ENCODE measurements at regions not wholly inside any gene's neighbourhood (a gene's known extent, or its start where the extent isn't known, plus 50 kb on each side); places are given as distances from the start of the nearest gene placed in this dataset.

GRCh38 chr22:48980918-48981317 is 846.8 kb downstream of the BRD1 start:
- TF ChIP-seq KLF9 (tag by site-specific recombination; IDR thresholded peaks at IDR 0.05; ENCODE audit: low read depth) (no peak), ZNF174 (tag by site-specific recombination; IDR thresholded peaks at IDR 0.05) (no peak), ZFP37 (tag by site-specific recombination; IDR thresholded peaks at IDR 0.05) (no peak), ZBTB8A (tag by site-specific recombination; IDR thresholded peaks at IDR 0.05) (no peak), REST (tag by site-specific recombination; IDR thresholded peaks at IDR 0.05) (no peak), MYNN (tag by site-specific recombination; IDR thresholded peaks at IDR 0.05; ENCODE audit: borderline replicate concordance) (no peak), ZNF292 (tag by site-specific recombination; IDR thresholded peaks at IDR 0.05; ENCODE audit: borderline replicate concordance, low read depth) (no peak), ZNF670 (tag by site-specific recombination; IDR thresholded peaks at IDR 0.05; ENCODE audit: low read depth) (no peak), ZSCAN30 (tag by site-specific recombination; IDR thresholded peaks at IDR 0.05) (no peak), ZNF335 (tag by site-specific recombination; conservative IDR thresholded peaks at IDR 0.05) (no peak), TCF7L2 (IDR thresholded peaks at IDR 0.05; ENCODE audit: borderline replicate concordance, low read depth, low read length) (no peak)
- TF ChIP-seq, protein P1, sequence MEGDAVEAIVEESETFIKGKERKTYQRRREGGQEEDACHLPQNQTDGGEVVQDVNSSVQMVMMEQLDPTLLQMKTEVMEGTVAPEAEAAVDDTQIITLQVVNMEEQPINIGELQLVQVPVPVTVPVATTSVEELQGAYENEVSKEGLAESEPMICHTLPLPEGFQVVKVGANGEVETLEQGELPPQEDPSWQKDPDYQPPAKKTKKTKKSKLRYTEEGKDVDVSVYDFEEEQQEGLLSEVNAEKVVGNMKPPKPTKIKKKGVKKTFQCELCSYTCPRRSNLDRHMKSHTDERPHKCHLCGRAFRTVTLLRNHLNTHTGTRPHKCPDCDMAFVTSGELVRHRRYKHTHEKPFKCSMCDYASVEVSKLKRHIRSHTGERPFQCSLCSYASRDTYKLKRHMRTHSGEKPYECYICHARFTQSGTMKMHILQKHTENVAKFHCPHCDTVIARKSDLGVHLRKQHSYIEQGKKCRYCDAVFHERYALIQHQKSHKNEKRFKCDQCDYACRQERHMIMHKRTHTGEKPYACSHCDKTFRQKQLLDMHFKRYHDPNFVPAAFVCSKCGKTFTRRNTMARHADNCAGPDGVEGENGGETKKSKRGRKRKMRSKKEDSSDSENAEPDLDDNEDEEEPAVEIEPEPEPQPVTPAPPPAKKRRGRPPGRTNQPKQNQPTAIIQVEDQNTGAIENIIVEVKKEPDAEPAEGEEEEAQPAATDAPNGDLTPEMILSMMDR (tag by site-specific recombination; IDR thresholded peaks at IDR 0.05) = no peak
- TF ChIP-seq, protein P2, sequence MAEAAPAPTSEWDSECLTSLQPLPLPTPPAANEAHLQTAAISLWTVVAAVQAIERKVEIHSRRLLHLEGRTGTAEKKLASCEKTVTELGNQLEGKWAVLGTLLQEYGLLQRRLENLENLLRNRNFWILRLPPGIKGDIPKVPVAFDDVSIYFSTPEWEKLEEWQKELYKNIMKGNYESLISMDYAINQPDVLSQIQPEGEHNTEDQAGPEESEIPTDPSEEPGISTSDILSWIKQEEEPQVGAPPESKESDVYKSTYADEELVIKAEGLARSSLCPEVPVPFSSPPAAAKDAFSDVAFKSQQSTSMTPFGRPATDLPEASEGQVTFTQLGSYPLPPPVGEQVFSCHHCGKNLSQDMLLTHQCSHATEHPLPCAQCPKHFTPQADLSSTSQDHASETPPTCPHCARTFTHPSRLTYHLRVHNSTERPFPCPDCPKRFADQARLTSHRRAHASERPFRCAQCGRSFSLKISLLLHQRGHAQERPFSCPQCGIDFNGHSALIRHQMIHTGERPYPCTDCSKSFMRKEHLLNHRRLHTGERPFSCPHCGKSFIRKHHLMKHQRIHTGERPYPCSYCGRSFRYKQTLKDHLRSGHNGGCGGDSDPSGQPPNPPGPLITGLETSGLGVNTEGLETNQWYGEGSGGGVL (tag by site-specific recombination; IDR thresholded peaks at IDR 0.05) = no peak
- TF ChIP-seq, protein P3, sequence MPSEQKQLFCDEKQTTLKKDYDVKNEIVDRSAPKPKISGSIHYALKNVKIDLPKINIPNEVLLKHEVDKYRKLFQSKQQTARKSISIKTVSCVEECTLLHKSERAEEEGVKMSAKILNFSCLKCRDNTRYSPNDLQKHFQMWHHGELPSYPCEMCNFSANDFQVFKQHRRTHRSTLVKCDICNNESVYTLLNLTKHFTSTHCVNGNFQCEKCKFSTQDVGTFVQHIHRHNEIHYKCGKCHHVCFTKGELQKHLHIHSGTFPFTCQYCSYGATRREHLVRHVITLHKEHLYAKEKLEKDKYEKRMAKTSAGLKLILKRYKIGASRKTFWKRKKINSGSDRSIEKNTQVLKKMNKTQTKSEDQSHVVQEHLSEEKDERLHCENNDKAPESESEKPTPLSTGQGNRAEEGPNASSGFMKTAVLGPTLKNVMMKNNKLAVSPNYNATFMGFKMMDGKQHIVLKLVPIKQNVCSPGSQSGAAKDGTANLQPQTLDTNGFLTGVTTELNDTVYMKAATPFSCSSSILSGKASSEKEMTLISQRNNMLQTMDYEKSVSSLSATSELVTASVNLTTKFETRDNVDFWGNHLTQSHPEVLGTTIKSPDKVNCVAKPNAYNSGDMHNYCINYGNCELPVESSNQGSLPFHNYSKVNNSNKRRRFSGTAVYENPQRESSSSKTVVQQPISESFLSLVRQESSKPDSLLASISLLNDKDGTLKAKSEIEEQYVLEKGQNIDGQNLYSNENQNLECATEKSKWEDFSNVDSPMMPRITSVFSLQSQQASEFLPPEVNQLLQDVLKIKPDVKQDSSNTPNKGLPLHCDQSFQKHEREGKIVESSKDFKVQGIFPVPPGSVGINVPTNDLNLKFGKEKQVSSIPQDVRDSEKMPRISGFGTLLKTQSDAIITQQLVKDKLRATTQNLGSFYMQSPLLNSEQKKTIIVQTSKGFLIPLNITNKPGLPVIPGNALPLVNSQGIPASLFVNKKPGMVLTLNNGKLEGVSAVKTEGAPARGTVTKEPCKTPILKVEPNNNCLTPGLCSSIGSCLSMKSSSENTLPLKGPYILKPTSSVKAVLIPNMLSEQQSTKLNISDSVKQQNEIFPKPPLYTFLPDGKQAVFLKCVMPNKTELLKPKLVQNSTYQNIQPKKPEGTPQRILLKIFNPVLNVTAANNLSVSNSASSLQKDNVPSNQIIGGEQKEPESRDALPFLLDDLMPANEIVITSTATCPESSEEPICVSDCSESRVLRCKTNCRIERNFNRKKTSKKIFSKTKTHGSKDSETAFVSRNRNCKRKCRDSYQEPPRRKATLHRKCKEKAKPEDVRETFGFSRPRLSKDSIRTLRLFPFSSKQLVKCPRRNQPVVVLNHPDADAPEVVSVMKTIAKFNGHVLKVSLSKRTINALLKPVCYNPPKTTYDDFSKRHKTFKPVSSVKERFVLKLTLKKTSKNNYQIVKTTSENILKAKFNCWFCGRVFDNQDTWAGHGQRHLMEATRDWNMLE (tag by site-specific recombination; conservative IDR thresholded peaks at IDR 0.05; ENCODE audit: low read depth) = no peak
